ENCODE measurements at regions not wholly inside any gene's neighbourhood (a gene's known extent, or its start where the extent isn't known, plus 50 kb on each side); places are given as distances from the start of the nearest gene placed in this dataset.
"Not testable (repeated sequence)": the region's sequence is repeated elsewhere in the genome, so short reads cannot be mapped to it uniquely, and the experiment has no call there.

DNA sequence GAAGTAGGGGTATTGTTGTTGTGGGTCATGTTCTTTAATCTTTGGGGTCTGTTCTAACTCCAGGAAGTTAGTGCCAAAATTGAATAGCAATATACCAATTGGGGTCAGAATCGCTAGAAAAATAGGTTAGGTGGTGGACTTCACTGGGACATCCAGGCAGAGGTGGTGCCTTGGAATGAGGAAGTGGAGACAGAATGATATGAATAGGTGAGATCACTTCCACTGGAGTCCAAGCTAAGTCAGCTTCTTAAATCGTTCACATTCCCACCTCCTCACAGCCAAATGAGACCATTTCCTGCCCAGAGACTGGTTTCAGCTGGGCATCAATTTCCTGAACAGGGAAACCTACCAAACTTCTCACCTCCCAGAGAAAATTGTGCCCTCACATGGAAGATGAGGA lies 137.8 kb upstream of the RAB4A start:
- intact Hi-C loops (cut with micrococcal nuclease), result no loop called here
- Mint-ChIP-seq H3K27me3 (ENCODE audit: insufficient read depth) (peaks cover 28% of the 10 kb centered on the region), H3K4me1 (ENCODE audit: low read depth) (peaks cover 17% of the 10 kb centered on the region)

DNA sequence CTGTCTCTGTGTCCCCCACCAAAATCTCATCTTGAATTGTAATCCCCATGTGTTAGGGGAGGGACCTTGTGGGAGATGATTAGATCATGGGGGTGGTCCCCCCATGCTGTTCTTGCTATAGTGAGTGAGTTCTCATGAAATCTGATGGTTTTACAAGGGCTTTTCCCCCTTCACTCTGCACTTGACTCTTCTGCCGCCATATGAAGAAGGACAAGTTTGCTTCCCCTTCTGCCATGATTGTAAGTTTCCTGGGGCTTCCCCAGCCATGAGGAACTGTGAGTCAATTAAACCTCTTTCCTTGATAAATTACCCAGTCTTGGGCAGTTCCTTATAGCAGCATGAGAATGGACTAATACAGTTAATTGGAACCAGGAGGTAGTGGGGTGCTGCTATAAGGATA lies 137.1 kb upstream of the RAB4A start:
- no peak for DNase-seq (ENCODE audit: low spot score)
- Mint-ChIP-seq H3K27ac (no peak overlapping the region), H3K9me3 (peaks cover 25% of the 10 kb centered on the region), H3K36me3 (ENCODE audit: low read depth) (peaks cover 2% of the 10 kb centered on the region), H3K4me1 (ENCODE audit: low read depth) (peaks cover 15% of the 10 kb centered on the region), H3K4me3 (no peak overlapping the region), H3K27me3 (ENCODE audit: insufficient read depth) (peaks cover 21% of the 10 kb centered on the region)
- intact Hi-C loops (cut with micrococcal nuclease), result no loop called here

More for the DNA sequence above, 137.8 kb upstream of the RAB4A start:
- DNase-seq (ENCODE audit: low spot score), result no peak
- Mint-ChIP-seq H3K36me3 (ENCODE audit: low read depth) (peaks cover 2% of the 10 kb centered on the region), H3K9me3 (peaks cover 25% of the 10 kb centered on the region), H3K4me3 (no peak overlapping the region), H3K27ac (no peak overlapping the region)

DNA sequence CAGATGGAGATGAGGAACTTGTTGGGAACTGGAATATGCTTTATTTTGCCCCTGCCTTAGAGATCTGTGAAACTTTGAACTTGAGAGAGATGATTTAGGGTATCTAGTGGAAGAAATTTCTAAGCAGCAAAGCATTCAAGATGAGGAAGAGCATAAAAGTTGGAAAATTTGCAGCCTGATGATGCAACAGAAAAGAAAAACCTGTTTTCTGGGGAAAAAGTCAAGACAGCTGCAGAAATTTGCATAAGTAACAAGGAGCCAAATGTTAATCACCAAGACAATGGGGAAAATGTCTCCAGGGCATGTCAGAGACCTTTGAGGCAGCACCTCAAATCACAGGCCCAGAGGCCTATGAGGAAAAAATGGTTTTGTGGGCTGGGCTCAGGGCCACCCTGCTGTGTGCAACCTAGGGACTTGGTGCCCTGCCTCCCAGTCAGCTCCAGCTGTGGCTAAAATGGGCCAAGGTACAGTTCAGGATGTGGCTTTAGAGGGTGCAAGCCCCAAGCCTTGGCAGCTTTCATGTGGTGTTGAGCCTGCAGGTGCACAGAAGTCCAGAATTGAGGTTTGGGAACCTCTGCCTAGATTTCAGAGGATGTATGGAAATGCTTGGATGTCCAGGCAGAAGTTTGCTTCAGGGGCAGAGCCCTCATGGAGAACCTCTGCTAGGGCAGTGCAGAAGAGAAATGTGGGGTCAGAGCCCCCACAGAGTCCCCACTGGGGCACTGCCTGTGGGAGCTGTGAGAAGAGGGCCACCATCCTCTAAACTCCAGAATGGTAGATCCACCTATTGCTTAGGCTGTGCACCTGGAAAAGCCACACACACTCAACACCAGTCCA lies 136.3 kb upstream of the RAB4A start:
- H3K27ac Mint-ChIP-seq; H3K36me3 Mint-ChIP-seq (ENCODE audit: low read depth); H3K4me3 Mint-ChIP-seq; DNase-seq (ENCODE audit: low spot score); intact Hi-C loops (cut with micrococcal nuclease): not testable (repeated sequence)
- Mint-ChIP-seq H3K9me3 (peaks cover 25% of the 10 kb centered on the region), H3K27me3 (ENCODE audit: insufficient read depth) (peaks cover 18% of the 10 kb centered on the region), H3K4me1 (ENCODE audit: low read depth) (peaks cover 14% of the 10 kb centered on the region)

DNA sequence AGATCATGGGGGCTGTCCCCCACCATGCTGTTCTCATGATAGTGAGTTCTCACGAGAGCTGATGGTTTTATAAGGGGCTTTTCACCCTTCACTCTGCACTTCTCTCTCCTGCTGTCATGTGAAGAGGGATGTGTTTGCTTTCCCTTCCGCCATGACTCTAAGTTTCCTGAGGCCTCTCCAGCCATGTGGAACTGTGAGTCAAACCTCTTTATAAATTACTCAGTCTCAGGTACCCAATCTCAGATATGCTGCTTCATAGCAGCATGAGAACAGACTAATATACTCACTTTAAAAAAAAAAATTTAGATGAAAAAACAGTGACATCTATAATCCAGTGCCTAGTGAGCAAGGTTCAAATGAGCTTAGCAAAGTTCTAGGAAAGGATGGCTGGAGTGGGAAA lies 135.1 kb upstream of the RAB4A start:
- Mint-ChIP-seq H3K27me3 (ENCODE audit: insufficient read depth) (peaks cover 11% of the 10 kb centered on the region), H3K9me3 (peaks cover 25% of the 10 kb centered on the region), H3K4me1 (ENCODE audit: low read depth) (peaks cover 9% of the 10 kb centered on the region), H3K4me3 (no peak overlapping the region), H3K27ac (no peak overlapping the region), H3K36me3 (ENCODE audit: low read depth) (peaks cover 2% of the 10 kb centered on the region)
- no peak for DNase-seq (ENCODE audit: low spot score)
- intact Hi-C loops (cut with micrococcal nuclease), result no loop called here

DNA sequence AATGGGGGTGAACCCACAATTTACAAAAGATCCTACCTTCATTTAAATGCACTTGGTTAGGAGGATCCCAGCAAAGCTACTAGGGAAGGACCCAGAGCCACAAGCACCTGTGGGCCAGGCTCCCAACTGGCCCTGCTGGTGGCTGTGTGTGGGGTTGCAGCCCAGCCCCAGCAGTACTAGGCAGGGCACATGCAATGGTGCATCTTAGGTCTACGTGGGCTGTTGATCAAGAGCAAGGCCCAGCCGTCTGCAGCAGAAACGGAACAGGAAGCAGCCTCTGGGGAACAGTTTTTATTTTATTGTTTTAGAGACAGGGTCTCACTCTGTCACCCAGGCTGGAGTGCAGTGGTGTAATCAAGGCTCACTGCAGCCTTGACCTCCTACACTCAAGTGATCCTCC lies 134.1 kb upstream of the RAB4A start:
- intact Hi-C loops (cut with micrococcal nuclease), result no loop called here
- H3K4me3 Mint-ChIP-seq, result no peak overlapping the region
- no peak for DNase-seq (ENCODE audit: low spot score)
- peaks cover 25% of the 10 kb centered on the region for H3K9me3 Mint-ChIP-seq
- peaks cover 9% of the 10 kb centered on the region for H3K4me1 Mint-ChIP-seq (ENCODE audit: low read depth)
- peaks cover 2% of the 10 kb centered on the region for H3K36me3 Mint-ChIP-seq (ENCODE audit: low read depth)
- H3K27me3 Mint-ChIP-seq (ENCODE audit: insufficient read depth), result peaks cover 4% of the 10 kb centered on the region
- no peak overlapping the region for H3K27ac Mint-ChIP-seq

DNA sequence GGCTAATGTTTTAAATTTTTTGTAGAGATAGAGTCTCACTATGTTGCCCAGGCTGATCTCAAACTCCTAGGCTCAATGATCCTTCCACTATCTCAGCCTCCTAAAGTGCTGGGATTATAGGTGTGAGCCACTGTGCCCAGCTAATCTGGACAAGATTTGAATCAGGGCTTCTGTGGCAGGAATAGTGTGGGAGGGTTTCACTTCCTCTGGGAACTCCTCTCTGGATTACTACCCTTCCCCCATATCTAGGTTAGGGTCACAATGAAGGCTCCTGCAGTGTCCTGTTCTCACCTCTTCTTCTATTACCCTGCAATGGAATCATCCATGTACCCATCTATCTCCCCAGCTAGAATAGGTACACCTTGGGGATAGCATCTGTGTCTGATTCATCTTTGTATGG lies 133.6 kb upstream of the RAB4A start:
- intact Hi-C loops (cut with micrococcal nuclease), result no loop called here
- no peak for DNase-seq (ENCODE audit: low spot score)
- peaks cover 25% of the 10 kb centered on the region for H3K9me3 Mint-ChIP-seq
- H3K4me1 Mint-ChIP-seq (ENCODE audit: low read depth), result peaks cover 9% of the 10 kb centered on the region
- H3K36me3 Mint-ChIP-seq (ENCODE audit: low read depth), result peaks cover 2% of the 10 kb centered on the region
- no peak overlapping the region for H3K27ac Mint-ChIP-seq
- no peak overlapping the region for H3K4me3 Mint-ChIP-seq
- no peaks in the 10 kb centered on the region for H3K27me3 Mint-ChIP-seq (ENCODE audit: insufficient read depth)

DNA sequence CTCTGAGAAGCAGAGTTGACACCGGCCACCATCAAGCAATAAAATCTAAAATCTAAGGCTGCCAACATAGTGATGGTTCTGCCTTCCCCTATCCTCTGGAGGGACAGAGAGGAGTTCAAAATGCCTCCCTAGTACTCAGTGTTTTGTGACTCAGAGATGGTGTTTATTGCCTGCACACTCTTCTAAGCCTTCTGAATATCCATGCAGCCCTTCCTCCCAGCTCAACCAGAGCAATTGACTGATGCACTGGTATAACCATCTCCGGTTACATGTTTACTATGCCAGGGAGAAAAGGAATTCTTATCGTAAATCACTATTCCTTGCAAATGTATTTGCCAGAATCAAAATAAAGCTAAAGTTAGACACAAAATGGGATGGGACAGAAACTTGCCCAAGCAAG lies 132.9 kb upstream of the RAB4A start:
- no peaks in the 10 kb centered on the region for H3K27me3 Mint-ChIP-seq (ENCODE audit: insufficient read depth)
- peaks cover 9% of the 10 kb centered on the region for H3K4me1 Mint-ChIP-seq (ENCODE audit: low read depth)
- peaks cover 2% of the 10 kb centered on the region for H3K36me3 Mint-ChIP-seq (ENCODE audit: low read depth)
- peaks cover 25% of the 10 kb centered on the region for H3K9me3 Mint-ChIP-seq
- intact Hi-C loops (cut with micrococcal nuclease), result no loop called here
- no peak for DNase-seq (ENCODE audit: low spot score)
- H3K4me3 Mint-ChIP-seq, result no peak overlapping the region
- H3K27ac Mint-ChIP-seq, result no peak overlapping the region

DNA sequence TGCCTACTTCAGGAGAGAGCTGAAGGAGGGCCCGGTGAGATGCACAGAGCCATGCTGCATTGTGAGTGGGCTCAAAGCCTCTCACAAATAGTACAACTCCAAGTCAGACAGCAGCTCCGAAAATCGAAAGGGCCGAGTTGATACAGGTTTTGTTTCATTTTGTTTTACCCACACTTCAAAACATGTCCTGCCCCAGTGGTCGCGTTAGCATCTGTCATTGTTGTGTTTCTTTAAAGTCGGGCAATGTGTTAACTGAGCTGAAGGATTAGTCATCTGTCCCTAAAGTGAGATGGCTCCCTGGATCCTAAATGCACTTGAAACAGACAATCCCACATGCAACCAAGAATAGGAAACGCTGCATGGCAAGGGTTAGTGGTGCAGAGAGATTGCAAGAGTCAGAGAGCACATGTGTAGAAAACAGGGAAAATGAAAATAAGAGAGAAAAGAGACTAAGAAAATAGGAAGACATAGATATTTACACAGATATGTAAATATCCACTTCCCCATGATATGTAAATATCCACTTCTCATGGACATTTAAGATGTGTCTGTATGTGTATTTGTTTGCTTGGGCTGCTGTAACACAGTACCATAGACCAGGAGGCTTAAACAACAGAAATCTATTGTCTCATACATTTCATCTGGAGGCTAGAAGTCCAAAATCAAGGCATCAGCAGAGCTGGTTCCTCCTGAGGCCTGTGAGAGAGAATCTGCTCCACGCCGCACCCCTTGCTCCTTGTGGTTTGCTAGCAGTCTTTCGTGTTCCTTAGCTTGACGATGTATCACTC lies 131.4 kb upstream of the RAB4A start:
- H3K4me1 Mint-ChIP-seq (ENCODE audit: low read depth), result peaks cover 9% of the 10 kb centered on the region
- no peak overlapping the region for H3K27ac Mint-ChIP-seq
- H3K4me3 Mint-ChIP-seq, result peak overlapping the region; percentile 9
- no peaks in the 10 kb centered on the region for H3K36me3 Mint-ChIP-seq (ENCODE audit: low read depth)
- no peak for DNase-seq (ENCODE audit: low spot score)
- peaks cover 15% of the 10 kb centered on the region for H3K9me3 Mint-ChIP-seq
- H3K27me3 Mint-ChIP-seq (ENCODE audit: insufficient read depth), result no peaks in the 10 kb centered on the region
- intact Hi-C loops (cut with micrococcal nuclease), result no loop called here

DNA sequence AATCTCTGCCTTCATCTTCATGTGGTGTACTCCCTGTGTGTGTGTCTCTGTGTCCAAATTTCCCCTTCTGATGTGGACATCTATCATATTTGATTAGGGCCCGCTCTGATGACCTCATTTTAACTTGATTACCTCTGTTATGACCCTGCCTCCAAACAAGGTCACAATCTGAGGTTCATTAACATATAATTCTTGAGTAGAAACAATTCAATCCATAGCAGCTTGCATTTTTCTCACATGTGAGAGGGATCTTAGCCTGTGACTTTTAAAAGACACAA lies 130.9 kb upstream of the RAB4A start:
- peaks cover 9% of the 10 kb centered on the region for H3K4me1 Mint-ChIP-seq (ENCODE audit: low read depth)
- no peak for DNase-seq (ENCODE audit: low spot score)
- peaks cover 13% of the 10 kb centered on the region for H3K9me3 Mint-ChIP-seq
- H3K36me3 Mint-ChIP-seq (ENCODE audit: low read depth), result no peaks in the 10 kb centered on the region
- intact Hi-C loops (cut with micrococcal nuclease), result no loop called here
- H3K4me3 Mint-ChIP-seq, result no peak overlapping the region
- no peak overlapping the region for H3K27ac Mint-ChIP-seq
- no peaks in the 10 kb centered on the region for H3K27me3 Mint-ChIP-seq (ENCODE audit: insufficient read depth)

DNA sequence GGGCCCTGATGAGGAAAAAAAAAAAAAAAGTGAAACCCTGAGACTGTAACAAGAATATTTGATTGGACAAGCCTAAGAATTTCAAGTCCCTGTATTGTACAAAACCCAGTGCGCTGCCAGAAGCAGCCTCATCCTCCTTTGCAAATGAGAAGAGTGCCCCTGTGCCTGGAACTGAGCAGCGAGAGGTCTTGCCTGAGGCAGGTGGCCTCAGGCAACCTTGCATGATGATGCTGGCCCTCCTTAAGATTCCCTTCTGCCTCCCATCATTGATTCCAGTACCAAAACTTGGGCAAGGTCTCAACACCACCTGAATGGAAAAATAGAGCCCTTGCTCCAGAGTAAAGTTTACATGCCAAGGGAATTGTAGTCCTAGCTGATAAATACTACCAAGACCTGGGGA lies 129.6 kb upstream of the RAB4A start:
- intact Hi-C loops (cut with micrococcal nuclease), result no loop called here
- H3K27me3 Mint-ChIP-seq (ENCODE audit: insufficient read depth), result peaks cover 5% of the 10 kb centered on the region
- no peak for DNase-seq (ENCODE audit: low spot score)
- H3K9me3 Mint-ChIP-seq, result peaks cover under 1% of the 10 kb centered on the region
- H3K27ac Mint-ChIP-seq, result no peak overlapping the region
- H3K4me3 Mint-ChIP-seq, result no peak overlapping the region
- no peaks in the 10 kb centered on the region for H3K36me3 Mint-ChIP-seq (ENCODE audit: low read depth)
- H3K4me1 Mint-ChIP-seq (ENCODE audit: low read depth), result peaks cover 9% of the 10 kb centered on the region

DNA sequence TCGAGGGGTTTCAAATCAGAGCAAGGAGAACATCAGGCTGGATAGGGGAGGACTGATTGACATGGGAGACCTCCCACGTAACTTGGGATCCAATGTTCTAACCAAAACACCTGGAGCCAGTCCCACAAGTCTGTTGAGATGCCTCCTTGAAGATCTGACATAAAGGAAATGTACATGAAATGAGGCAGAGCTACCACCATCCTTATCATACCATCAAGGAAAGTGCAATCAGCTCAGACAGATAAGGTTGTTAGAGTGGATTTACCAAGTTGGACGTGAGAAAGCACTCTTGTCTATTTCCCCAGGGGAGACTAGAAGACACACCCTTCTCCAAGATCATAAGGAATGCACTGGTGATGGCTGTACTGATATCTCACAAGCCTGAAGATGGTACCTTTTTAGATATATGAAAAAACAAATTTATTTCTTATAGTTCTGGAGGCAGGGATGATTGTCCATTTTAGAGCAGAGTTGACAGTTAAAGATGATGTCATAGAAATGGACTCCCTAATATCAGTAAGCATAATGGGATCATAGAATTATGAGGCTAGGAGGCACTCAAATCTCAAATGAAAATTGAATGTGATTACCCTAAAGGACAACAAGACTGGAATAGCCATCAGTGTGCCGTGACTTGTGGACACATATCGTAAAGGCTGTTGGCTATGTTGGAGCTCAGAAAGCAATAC lies 129.1 kb upstream of the RAB4A start:
- no peak overlapping the region for H3K4me3 Mint-ChIP-seq
- no peaks in the 10 kb centered on the region for H3K9me3 Mint-ChIP-seq
- DNase-seq (ENCODE audit: low spot score), result no peak
- no peak overlapping the region for H3K27ac Mint-ChIP-seq
- intact Hi-C loops (cut with micrococcal nuclease), result no loop called here
- peaks cover 8% of the 10 kb centered on the region for H3K27me3 Mint-ChIP-seq (ENCODE audit: insufficient read depth)
- H3K4me1 Mint-ChIP-seq (ENCODE audit: low read depth), result peaks cover 9% of the 10 kb centered on the region
- H3K36me3 Mint-ChIP-seq (ENCODE audit: low read depth), result no peaks in the 10 kb centered on the region

DNA sequence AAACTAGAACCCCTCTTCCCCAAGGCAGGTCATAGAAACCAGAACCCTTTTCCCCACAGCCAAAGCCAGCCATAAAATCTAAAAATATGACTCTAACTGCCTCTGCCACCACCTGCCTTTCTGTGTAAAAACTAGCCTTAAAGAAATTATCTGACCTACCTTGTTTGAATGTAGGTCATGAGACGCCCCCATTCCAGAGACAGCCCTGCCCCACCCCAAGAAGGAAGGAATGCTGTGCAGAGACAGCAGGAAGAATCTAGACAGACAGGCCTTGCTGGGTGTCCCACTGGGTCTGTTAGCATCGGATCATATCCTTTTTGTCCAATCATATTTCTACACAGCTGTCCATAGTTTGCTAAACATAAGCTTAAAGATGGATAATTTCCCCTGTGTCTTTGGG lies 128.4 kb upstream of the RAB4A start:
- intact Hi-C loops (cut with micrococcal nuclease), result no loop called here
- H3K27ac Mint-ChIP-seq, result no peak overlapping the region
- peaks cover 10% of the 10 kb centered on the region for H3K27me3 Mint-ChIP-seq (ENCODE audit: insufficient read depth)
- no peak for DNase-seq (ENCODE audit: low spot score)
- H3K4me1 Mint-ChIP-seq (ENCODE audit: low read depth), result peaks cover 9% of the 10 kb centered on the region
- no peaks in the 10 kb centered on the region for H3K9me3 Mint-ChIP-seq
- no peak overlapping the region for H3K4me3 Mint-ChIP-seq
- H3K36me3 Mint-ChIP-seq (ENCODE audit: low read depth), result no peaks in the 10 kb centered on the region

DNA sequence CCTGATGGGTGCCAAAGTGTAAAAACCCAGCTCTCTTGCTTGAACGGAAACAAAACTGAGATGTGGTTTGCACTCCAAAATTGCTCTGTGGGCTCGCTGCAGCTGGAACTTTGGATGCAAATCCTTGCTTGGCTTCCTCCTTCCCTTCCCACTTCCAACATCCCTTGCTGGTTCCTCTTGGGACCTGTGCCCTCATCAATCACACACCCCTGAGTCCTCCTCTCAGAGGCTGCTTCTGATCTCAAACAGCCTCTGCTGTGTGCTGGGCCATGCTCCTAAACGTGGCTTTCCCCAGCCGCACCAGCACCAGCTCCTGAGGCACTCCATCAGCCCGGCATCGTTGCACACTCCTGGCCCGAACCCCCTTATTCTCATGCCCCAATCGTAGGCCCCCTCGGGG lies 124.3 kb upstream of the RAB4A start:
- Mint-ChIP-seq H3K9me3 (no peaks in the 10 kb centered on the region), H3K4me1 (ENCODE audit: low read depth) (no peaks in the 10 kb centered on the region), H3K36me3 (ENCODE audit: low read depth) (no peaks in the 10 kb centered on the region), H3K27me3 (ENCODE audit: insufficient read depth) (peaks cover 12% of the 10 kb centered on the region), H3K4me3 (no peak overlapping the region), H3K27ac (no peak overlapping the region)
- no peak for DNase-seq (ENCODE audit: low spot score)
- intact Hi-C loops (cut with micrococcal nuclease), result no loop called here
